PC-9 (cell line): ENCODE measurements at regions not wholly inside any gene's neighbourhood (a gene's known extent, or its start where the extent isn't known, plus 50 kb on each side); places are given as distances from the start of the nearest gene placed in this dataset.

Experiments used
- CTCF ChIP-seq: fragments of 200-600 bp; sonication (generic); conservative IDR thresholded peaks from 2 replicates; pipeline ENCODE4 v1.6.1; 2017; ENCODE audit warnings: mixed run types, antibody characterized with exemption, mild to moderate bottlenecking, moderate library complexity
- EZH2 ChIP-seq: fragments of 200-600 bp; sonication (generic); IDR thresholded peaks from 2 replicates; pipeline ENCODE4 v1.8.0; 2017; ENCODE audit warnings: antibody characterized with exemption, low read depth

DNA sequence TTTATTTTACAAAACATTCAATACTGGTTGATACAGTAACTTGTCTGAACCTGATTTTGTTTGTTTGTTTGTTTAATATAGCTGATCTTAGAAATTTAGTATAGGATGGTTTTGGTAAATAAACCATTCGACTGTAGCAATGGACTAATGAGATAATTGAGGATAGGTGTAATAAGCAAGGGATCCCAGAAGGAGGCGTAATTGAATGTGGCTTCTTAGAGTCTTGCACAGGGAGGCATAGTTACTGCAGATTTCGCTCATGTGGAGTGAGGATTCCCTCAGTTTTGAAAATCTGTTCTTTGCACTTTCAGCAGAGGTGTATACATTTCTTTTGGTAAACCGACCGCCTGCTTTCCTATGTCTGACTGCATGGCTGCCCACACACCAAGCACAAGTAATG is 709.6 kb downstream of the SOCS6 start:
- TF ChIP-seq CTCF (peak; percentile 26; the same call in 1 of the 2 replicates), EZH2 (no peak)
